Glutamatergic neuron (in vitro differentiated cells): ENCODE measurements at regions not wholly inside any gene's neighbourhood (a gene's known extent, or its start where the extent isn't known, plus 50 kb on each side); places are given as distances from the start of the nearest gene placed in this dataset.
"Not testable (repeated sequence)": the region's sequence is repeated elsewhere in the genome, so short reads cannot be mapped to it uniquely, and the experiment has no call there.

ENCODE experiments used
- DNase-seq: peaks from one replicate; pipeline ENCODE4 v3.0.0; 2022
- H3K27ac Mint-ChIP-seq: one replicate; pipeline ENCODE4 v1.8.0; 2020; ENCODE audit warnings: mild to moderate bottlenecking, mixed read lengths, inconsistent platforms; ENCODE audit not compliant: unreplicated experiment
- H3K27me3 Mint-ChIP-seq: one replicate; pipeline ENCODE4 v1.8.0; 2020; ENCODE audit warnings: mild to moderate bottlenecking, moderate library complexity, mixed read lengths, inconsistent platforms; ENCODE audit not compliant: unreplicated experiment
- H3K36me3 Mint-ChIP-seq: one replicate; pipeline ENCODE4 v1.8.0; 2020; ENCODE audit warnings: mild to moderate bottlenecking, mixed read lengths, inconsistent platforms; ENCODE audit not compliant: unreplicated experiment
- H3K4me1 Mint-ChIP-seq: one replicate; pipeline ENCODE4 v1.8.0; 2020; ENCODE audit warnings: mild to moderate bottlenecking, low read depth, mixed read lengths, inconsistent platforms; ENCODE audit not compliant: unreplicated experiment
- H3K4me3 Mint-ChIP-seq: one replicate; pipeline ENCODE4 v1.8.0; 2020; ENCODE audit warnings: mild to moderate bottlenecking, mixed read lengths, inconsistent platforms; ENCODE audit not compliant: unreplicated experiment
- H3K9me3 Mint-ChIP-seq: one replicate; pipeline ENCODE4 v1.8.0; 2020; ENCODE audit warnings: mild to moderate bottlenecking, moderate library complexity, mixed read lengths, inconsistent platforms; ENCODE audit not compliant: unreplicated experiment
- TF ChIP-seq, protein P1 (sequence below): fragments of 200-600 bp; sonication (generic); IDR thresholded peaks from one replicate; pipeline ENCODE4 v1.5.0; 2021; ENCODE audit not compliant: partially characterized antibody, unreplicated experiment

DNA sequence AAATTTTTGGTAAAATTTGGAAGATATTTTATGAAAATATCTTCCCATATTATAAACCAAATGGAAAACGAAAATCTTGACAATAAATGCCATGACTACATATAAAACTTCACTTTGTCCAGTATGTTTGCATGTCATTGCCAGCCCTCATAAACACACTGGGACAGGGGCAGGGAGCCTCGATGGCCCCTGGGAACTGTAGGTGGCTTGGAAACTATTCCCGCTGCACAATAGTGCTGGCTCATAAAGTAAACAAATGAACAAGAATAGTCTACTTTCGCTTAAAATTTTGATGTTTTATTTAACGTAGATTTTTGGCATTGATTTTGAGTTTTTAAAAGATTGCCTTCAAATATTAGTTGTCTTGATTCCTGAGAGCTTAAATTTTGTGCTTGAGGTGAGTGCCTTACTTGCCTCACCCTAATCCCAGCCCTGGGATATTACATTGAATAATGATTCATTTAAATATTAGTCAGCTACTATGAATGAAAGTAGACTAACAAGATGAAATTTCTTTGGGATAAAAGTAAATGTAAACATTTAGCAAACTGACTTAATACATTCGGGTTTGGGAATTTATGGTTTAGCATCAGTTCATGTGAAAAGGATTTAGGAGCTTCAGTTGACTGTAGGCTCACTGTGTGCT lies 74.0 kb upstream of the PKP2 start:
- no peaks in the 10 kb centered on the region for H3K27me3 Mint-ChIP-seq
- H3K36me3 Mint-ChIP-seq: no peaks in the 10 kb centered on the region
- H3K9me3 Mint-ChIP-seq: no peaks in the 10 kb centered on the region
- no peak overlapping the region for H3K4me3 Mint-ChIP-seq
- no peak for DNase-seq
- H3K27ac Mint-ChIP-seq: no peak overlapping the region
- TF ChIP-seq, protein P1, sequence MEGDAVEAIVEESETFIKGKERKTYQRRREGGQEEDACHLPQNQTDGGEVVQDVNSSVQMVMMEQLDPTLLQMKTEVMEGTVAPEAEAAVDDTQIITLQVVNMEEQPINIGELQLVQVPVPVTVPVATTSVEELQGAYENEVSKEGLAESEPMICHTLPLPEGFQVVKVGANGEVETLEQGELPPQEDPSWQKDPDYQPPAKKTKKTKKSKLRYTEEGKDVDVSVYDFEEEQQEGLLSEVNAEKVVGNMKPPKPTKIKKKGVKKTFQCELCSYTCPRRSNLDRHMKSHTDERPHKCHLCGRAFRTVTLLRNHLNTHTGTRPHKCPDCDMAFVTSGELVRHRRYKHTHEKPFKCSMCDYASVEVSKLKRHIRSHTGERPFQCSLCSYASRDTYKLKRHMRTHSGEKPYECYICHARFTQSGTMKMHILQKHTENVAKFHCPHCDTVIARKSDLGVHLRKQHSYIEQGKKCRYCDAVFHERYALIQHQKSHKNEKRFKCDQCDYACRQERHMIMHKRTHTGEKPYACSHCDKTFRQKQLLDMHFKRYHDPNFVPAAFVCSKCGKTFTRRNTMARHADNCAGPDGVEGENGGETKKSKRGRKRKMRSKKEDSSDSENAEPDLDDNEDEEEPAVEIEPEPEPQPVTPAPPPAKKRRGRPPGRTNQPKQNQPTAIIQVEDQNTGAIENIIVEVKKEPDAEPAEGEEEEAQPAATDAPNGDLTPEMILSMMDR: no peak
- no peaks in the 10 kb centered on the region for H3K4me1 Mint-ChIP-seq

DNA sequence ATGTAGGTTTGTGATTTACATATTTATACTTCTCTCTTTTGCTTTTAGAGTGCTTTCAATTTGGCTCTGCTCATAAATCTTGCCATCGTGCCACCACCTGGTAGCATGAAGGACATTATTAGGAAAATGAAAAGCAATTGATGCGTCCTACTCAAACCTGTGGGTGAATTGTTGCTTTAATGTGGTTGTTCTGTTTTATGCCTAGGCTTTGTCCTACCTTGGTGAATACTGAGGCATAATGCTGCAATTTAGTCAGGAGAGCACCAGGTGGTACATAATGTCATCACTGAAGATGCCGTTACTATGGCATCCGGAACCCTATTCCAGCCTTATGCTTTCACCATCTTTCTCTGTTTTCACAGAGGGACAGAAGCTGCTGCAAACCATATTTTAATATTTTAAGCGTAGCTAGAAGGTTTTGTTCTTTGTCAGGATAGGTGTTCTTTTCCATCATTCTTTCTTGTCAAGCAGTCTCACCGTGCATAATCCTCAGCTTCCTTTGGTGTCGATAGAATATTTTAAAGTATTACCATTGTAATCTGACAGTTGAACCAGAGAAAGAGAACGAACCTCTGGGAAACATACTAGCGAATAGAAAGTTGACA lies 68.5 kb upstream of the PKP2 start:
- Mint-ChIP-seq H3K27me3 (no peaks in the 10 kb centered on the region), H3K27ac (no peak overlapping the region), H3K36me3 (no peaks in the 10 kb centered on the region), H3K4me1 (no peaks in the 10 kb centered on the region), H3K9me3 (peaks cover 1% of the 10 kb centered on the region), H3K4me3 (no peak overlapping the region)
- DNase-seq: no peak
- TF ChIP-seq, protein P1: no peak

DNA sequence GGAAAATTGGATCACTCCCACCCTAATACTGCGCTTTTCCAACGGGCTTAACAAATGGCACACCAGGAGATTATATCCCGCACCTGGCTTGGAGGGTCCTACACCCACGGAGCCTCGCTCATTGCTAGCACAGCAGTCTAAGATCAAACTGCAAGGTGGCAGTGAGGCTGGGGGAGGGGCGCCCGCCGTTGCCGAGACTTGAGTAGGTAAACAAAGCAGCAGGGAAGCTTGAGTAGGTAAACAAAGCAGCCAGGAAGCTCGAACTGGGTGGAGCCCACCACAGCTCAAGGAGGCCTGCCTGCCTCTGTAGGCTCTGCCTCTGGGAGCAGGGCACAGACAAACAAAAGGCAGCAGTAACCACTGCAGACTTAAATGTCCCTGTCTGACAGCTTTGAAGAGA lies 59.8 kb upstream of the PKP2 start:
- not testable (repeated sequence) for H3K4me1 Mint-ChIP-seq, H3K4me3 Mint-ChIP-seq, H3K27me3 Mint-ChIP-seq, H3K9me3 Mint-ChIP-seq, H3K36me3 Mint-ChIP-seq, H3K27ac Mint-ChIP-seq, DNase-seq

DNA sequence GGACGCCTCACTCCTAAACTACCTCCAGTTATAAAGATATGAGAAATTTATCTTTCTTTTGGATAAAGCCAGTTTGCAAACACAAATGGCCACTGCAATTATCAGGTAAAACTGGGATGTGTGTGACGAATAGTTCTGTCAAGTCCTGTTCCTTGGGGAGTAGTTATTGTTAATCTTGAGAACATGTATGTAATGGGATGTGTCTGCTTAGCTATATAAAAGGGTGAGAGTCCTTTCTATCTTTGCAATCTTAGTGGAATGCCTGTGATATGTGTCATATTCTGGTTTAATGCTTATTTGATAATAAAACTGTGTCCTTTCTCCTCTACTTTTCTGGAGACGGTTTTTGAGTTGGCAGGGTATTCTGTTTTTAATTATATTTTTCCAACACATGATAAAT lies 56.1 kb upstream of the PKP2 start:
- Mint-ChIP-seq H3K27me3 (no peaks in the 10 kb centered on the region), H3K27ac (no peak overlapping the region), H3K36me3 (peaks cover 6% of the 10 kb centered on the region), H3K4me1 (no peaks in the 10 kb centered on the region), H3K4me3 (no peak overlapping the region), H3K9me3 (no peaks in the 10 kb centered on the region)
- DNase-seq: no peak
- TF ChIP-seq, protein P1: no peak

DNA sequence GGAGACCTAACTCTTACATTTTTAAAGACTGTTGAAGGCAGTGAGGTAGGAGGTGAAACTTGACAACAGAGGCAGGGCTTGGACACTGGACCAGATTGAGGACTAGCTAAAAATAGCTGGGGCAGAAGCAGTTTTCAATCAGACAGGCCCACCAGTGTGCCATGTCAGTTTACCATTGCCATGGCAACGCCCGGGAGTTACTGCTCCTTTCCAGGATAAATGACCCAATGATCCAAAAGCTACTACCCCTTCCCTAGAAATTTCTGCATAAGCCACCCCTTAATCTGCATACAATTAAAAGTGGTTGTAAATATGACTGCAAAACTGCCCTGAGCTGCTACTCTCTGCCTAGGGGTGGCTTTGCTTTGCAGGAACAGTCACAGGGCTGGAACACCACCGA lies 53.2 kb upstream of the PKP2 start:
- Mint-ChIP-seq H3K27ac (no peak overlapping the region), H3K9me3 (no peaks in the 10 kb centered on the region), H3K27me3 (no peaks in the 10 kb centered on the region), H3K4me1 (no peaks in the 10 kb centered on the region), H3K4me3 (no peak overlapping the region), H3K36me3 (no peaks in the 10 kb centered on the region)
- DNase-seq: no peak
- TF ChIP-seq, protein P1: no peak
